HG02884 (cell line): ENCODE measurements at regions not wholly inside any gene's neighbourhood (a gene's known extent, or its start where the extent isn't known, plus 50 kb on each side); places are given as distances from the start of the nearest gene placed in this dataset.
"Not testable (repeated sequence)": the region's sequence is repeated elsewhere in the genome, so short reads cannot be mapped to it uniquely, and the experiment has no call there.

Experiments
- ATAC-seq: cut with Tn5 transposase; IDR thresholded peaks from one replicate; pipeline ENCODE4 v1.9.1; 2021; ENCODE audit warnings: mild to moderate bottlenecking, moderate library complexity; ENCODE audit not compliant: unreplicated experiment

GRCh38 chr1:120609834-120610233 lies 113.9 kb upstream of the NBPF26 start:
- ATAC-seq: not testable (repeated sequence)

- not testable (repeated sequence) for ATAC-seq
These were observed 108.7 kb upstream of the NBPF26 start for GRCh38 chr1:120614931-120615639.

- ATAC-seq: not testable (repeated sequence)
These were observed 106.3 kb upstream of the NBPF26 start for GRCh38 chr1:120617493-120617892.

- ATAC-seq: not testable (repeated sequence)
These were observed 103.7 kb upstream of the NBPF26 start for GRCh38 chr1:120619867-120620692.

GRCh38 chr1:120620693-120620969 lies 103.1 kb upstream of the NBPF26 start:
- ATAC-seq: not testable (repeated sequence)

- ATAC-seq: not testable (repeated sequence)
These were observed 102.5 kb upstream of the NBPF26 start for GRCh38 chr1:120621278-120621677.

GRCh38 chr1:120623539-120623938 lies 100.2 kb upstream of the NBPF26 start:
- ATAC-seq: not testable (repeated sequence)

GRCh38 chr1:120624565-120625064 lies 99.1 kb upstream of the NBPF26 start:
- ATAC-seq: not testable (repeated sequence)

- not testable (repeated sequence) for ATAC-seq
These were observed 93.8 kb upstream of the NBPF26 start for GRCh38 chr1:120629832-120630455.

GRCh38 chr1:120634816-120635806 lies 88.6 kb upstream of the NBPF26 start:
- ATAC-seq: not testable (repeated sequence)

- not testable (repeated sequence) for ATAC-seq
These were observed 83.3 kb upstream of the NBPF26 start for GRCh38 chr1:120640261-120641013.

- not testable (repeated sequence) for ATAC-seq
These were observed 82.8 kb upstream of the NBPF26 start for GRCh38 chr1:120641014-120641302.

GRCh38 chr1:120647182-120647581 lies 76.6 kb upstream of the NBPF26 start:
- ATAC-seq: not testable (repeated sequence)

GRCh38 chr1:120648915-120649623 lies 74.7 kb upstream of the NBPF26 start:
- not testable (repeated sequence) for ATAC-seq

GRCh38 chr1:120649730-120650129 lies 74.0 kb upstream of the NBPF26 start:
- ATAC-seq: not testable (repeated sequence)

- ATAC-seq: not testable (repeated sequence)
These were observed 69.6 kb upstream of the NBPF26 start for GRCh38 chr1:120654114-120654513.

- ATAC-seq: not testable (repeated sequence)
These were observed 68.4 kb upstream of the NBPF26 start for GRCh38 chr1:120655394-120655793.

- not testable (repeated sequence) for ATAC-seq
These were observed 67.6 kb upstream of the NBPF26 start for GRCh38 chr1:120656116-120656515.

- ATAC-seq: not testable (repeated sequence)
These were observed 65.9 kb upstream of the NBPF26 start for GRCh38 chr1:120657804-120658203.
